Uterus (tissue), 2 donors: ENCODE measurements at regions not wholly inside any gene's neighbourhood (a gene's known extent, or its start where the extent isn't known, plus 50 kb on each side); places are given as distances from the start of the nearest gene placed in this dataset.

Experiments used
- CTCF ChIP-seq, 4 experiments: fragments of 200-600 bp in 2 of 4; fragments of 450-650 bp in 2 of 4; sonication (generic) in 2 of 4; IDR thresholded peaks; one replicate each; pipeline ENCODE4 v1.5.1; 2016 to 2019; ENCODE audit warnings: antibody characterized with exemption in 4 of 4, mild to moderate bottlenecking in 2 of 4, moderate library complexity in 1 of 4
- POLR2A ChIP-seq, 2 donors: fragments of 450-650 bp; IDR thresholded peaks; one replicate each; pipeline ENCODE4 v1.6.1; 2016; ENCODE audit warnings: antibody characterized with exemption in 2 of 2, mild to moderate bottlenecking in 1 of 2, moderate library complexity in 1 of 2

DNA sequence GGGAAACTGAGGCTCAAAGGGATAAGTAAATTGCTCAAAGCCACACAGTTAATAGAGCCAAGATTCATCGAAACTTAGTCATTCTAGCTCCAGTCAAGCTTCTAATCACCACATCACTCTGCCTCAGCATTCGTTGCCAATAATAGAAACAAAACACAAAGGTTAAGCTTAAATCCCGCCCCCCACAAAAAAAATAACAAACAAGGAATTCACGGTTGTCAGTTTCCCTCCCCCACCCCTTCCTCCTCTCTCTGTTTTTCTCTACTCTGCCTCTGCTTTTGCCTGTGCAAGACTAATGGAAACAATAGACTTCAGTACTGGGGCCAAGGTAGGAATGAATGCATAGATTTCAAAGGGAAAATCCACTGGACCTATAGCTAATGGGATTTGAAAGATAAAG is 70.7 kb upstream of the ZNF644 start:
- TF ChIP-seq CTCF (IDR thresholded peaks at IDR 0.05) (no peak), POLR2A (IDR thresholded peaks at IDR 0.05) (no peak)
